Panc1 (cell line): ENCODE measurements at regions not wholly inside any gene's neighbourhood (a gene's known extent, or its start where the extent isn't known, plus 50 kb on each side); places are given as distances from the start of the nearest gene placed in this dataset.

Experiments used
- CTCF ChIP-seq: fragments of 450-650 bp; IDR thresholded peaks from 2 replicates; pipeline ENCODE4 v1.5.1; 2017; ENCODE audit warnings: mild to moderate bottlenecking
- POLR2AphosphoS5 ChIP-seq: IDR thresholded peaks from 2 replicates; pipeline ENCODE4 v1.6.1; 2012; ENCODE audit warnings: mild to moderate bottlenecking, low read depth, low read length, moderate library complexity
- TCF7L2 ChIP-seq: IDR thresholded peaks from 2 replicates; pipeline ENCODE4 v1.6.1; 2011; ENCODE audit warnings: mild to moderate bottlenecking, low read depth, low read length, inconsistent platforms
- TF ChIP-seq, protein P1 (sequence below), 2 experiments: IDR thresholded peaks; 2 replicates each; pipeline ENCODE4 v1.6.1; 2011 to 2012; ENCODE audit warnings: low read depth in 2 of 2, control low read depth in 1 of 2, low read length in 1 of 2, mild to moderate bottlenecking in 1 of 2, moderate library complexity in 1 of 2; ENCODE audit not compliant: insufficient read depth in 1 of 2

GRCh38 chr18:26791676-26792075 lies 73.8 kb downstream of the AQP4 start:
- TF ChIP-seq CTCF (no peak), POLR2AphosphoS5 (no peak), TCF7L2 (no peak)
- TF ChIP-seq, protein P1, sequence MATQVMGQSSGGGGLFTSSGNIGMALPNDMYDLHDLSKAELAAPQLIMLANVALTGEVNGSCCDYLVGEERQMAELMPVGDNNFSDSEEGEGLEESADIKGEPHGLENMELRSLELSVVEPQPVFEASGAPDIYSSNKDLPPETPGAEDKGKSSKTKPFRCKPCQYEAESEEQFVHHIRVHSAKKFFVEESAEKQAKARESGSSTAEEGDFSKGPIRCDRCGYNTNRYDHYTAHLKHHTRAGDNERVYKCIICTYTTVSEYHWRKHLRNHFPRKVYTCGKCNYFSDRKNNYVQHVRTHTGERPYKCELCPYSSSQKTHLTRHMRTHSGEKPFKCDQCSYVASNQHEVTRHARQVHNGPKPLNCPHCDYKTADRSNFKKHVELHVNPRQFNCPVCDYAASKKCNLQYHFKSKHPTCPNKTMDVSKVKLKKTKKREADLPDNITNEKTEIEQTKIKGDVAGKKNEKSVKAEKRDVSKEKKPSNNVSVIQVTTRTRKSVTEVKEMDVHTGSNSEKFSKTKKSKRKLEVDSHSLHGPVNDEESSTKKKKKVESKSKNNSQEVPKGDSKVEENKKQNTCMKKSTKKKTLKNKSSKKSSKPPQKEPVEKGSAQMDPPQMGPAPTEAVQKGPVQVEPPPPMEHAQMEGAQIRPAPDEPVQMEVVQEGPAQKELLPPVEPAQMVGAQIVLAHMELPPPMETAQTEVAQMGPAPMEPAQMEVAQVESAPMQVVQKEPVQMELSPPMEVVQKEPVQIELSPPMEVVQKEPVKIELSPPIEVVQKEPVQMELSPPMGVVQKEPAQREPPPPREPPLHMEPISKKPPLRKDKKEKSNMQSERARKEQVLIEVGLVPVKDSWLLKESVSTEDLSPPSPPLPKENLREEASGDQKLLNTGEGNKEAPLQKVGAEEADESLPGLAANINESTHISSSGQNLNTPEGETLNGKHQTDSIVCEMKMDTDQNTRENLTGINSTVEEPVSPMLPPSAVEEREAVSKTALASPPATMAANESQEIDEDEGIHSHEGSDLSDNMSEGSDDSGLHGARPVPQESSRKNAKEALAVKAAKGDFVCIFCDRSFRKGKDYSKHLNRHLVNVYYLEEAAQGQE (IDR thresholded peaks at IDR 0.05; ENCODE audit: insufficient read depth in 1 of 2, low read depth in 2 of 2, low read length in 1 of 2) = no peak
